HG03045 (cell line): ENCODE measurements at regions not wholly inside any gene's neighbourhood (a gene's known extent, or its start where the extent isn't known, plus 50 kb on each side); places are given as distances from the start of the nearest gene placed in this dataset.

Experiments
- ATAC-seq: cut with Tn5 transposase; IDR thresholded peaks from one replicate; pipeline ENCODE4 v1.9.1; 2021; ENCODE audit warnings: mild to moderate bottlenecking, moderate library complexity; ENCODE audit not compliant: unreplicated experiment

DNA sequence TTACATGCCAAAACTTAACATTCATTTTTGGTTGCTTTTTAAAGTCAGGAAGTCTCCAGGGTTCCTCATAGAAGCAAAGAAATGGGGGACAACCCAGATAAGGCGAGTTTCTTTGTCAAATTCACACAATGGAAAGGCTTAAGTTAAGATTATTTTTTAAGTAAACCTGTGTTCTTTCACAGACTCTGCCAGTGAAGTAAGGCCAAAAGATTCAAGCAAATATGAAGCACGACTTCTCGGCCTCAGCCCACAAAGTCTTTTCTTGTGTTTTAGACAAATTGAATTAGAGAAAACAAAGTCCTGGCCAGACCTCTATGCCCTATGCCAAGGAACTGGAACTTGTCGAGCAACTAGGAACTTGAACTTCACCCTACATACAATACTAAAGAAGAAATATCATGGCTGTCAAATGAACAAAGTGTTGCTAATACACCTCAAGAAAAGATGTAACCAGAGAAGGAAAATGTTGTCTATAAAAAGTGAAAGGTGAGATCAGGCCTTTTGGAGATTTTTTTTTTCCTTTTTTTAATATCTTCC, 540.0 kb upstream of the JARID2 start:
- ATAC-seq = no peak

DNA sequence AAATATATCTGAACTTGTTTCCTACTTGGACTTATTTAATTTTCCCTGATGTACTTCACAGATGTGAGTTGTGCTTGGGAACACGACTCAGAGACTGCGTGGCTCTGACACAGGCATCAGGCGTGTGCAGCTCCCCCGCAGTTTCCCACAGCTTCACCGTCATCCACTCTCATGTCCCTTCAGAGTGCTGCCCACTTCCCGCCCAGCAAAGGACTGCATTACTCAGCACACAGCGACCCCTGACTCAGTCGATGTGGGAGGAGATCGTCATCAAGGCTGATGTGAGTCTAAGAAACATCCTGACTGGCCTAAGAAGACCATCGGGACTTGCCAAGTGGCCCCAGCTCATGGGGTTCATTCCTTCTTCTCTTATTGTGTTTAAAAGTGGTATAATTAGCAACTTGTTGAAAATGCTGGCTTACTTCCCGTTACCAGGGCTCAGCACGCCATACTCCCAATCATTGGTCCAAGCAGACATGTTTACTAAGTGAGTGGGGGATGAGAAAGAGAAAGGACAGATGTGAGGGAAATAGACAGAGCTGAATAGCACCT, 539.4 kb upstream of the JARID2 start:
- ATAC-seq = no peak

DNA sequence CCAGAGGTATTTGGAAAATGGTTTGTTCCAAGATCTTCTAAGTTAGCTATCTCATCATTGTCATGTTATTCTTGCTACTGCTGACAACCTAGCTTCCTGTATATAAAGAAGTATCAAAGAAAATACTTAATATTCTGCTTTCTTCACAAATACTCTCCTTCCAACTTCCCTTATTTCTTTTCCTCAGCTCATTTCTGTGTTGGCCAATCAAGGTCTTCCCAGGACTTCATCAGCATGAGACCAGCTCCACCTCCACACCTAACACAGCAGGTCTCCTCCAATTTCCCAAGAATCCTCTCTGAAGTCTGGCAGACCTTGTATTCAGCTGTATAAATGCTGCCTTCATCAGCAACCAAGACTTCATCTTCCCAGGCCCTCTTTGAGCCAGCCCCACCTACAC, 538.6 kb upstream of the JARID2 start:
- no peak for ATAC-seq

DNA sequence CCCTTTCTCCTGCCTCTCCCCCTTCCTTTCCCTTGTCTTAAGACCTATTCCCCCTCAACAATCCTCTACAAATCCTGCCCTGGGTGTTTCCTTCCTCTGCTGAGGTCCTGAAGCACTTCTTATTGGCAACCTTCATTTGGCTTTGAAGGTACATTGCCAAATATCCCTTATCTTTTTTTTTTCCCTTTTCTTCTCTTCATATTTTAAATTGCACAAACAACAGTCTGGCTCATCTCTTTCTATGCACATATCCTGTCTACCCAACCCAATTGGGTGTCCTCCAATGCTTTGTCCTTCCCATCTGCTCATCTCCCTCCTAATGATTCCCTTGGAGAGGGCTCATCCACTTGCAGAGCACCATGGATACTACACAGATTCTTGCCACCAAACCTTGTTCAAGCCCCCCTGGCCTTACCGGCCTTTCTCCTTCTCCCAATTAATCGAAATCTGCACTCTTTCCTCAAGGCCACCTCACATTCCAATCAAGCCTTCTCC, 537.9 kb upstream of the JARID2 start:
- no peak for ATAC-seq

DNA sequence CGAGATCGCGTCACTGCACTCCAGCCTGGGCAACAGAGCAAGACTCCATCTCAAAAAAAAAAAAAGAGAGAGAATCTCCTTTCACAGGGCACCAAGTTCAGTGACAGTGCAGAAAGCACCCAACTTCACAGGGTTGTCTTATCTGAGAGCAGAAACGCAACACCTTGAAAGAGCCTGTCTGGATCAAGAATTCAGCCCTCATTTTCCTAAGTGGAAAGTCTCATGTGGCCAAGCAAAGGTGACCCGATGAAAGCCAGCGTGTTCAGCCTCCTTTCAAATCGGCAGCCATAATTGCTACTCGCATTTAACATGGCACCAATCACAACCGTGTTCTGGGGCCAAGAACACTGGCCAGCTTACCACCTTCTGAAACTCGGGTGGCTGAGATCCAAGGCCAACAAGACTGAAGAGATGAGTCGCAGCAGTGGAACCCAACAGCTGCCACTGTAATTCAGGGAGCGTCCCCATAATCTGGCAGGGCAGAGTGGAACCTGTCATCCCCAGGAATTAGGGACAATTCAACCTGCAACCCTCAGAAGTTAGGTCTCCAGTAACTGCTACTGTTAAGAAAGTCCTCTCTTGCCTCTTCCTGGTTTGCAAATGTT, 536.7 kb upstream of the JARID2 start:
- no peak for ATAC-seq

DNA sequence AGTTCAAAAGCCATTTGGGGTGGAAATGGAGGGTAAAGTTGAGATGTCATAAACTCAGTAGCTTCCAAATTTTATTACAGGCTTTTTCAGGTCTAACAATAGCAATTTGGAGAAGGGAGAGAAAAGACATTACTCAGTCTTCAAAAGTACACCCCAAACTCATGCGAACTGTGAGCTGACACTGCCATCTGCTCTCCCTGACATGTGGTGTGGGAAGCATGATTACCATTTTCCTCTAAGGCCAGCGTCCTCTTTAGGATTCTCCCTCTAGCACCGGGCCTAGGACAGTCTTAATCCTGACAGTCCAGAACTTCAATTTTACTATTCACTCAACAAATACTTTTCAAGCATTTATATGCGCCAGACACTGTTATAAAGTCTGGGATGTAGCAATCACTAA, 536.0 kb upstream of the JARID2 start:
- ATAC-seq = no peak

DNA sequence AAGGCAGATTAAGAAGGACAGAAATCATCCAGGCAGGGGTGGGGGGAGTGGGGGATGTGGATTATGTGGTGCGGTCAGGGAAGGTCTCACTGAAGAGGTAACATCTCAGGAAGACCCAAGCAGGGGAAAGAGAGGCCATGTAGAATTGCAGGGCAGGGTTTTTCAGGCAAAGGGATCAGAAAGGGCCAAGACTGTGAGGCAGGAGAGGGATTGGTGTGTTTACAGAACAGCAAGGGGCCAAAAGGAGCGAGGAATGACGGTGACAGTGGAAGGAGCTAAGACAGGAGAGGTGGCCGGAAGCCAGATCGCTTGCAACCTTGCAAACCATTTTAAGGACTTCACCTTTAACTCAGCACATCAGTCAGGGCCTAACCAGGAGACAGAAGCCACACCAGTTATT, 535.4 kb upstream of the JARID2 start:
- no peak for ATAC-seq

DNA sequence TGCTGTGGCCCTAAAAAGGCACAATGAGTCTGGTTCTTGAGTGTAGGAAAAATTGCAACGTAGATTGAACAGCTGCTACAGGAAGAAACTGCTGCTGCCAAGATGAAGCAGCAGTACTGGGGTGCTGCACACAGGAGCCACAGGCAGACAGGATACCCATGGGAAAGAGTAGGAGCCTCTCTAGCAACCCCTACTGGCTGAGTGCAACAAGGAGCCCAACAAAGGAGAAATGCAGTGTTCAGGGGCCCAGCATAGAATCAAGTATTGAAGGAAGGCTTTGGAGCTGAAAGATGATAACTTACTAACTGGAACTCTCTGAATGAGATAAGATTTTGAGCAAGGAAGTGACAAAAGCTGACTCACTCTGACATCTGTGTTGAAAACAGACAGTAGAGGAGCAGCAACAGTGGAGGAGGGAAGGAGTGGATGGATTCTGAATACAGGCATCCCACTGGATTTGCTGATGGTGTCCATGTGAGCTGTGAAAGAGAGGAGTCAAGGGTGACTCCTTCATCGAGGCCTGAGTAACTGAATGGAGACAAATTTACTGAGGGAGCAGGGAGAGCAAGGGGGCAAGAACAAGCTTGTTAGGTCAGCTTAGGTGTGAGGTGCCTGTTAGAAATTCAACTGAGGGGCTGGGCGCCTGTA, 534.7 kb upstream of the JARID2 start:
- ATAC-seq = no peak

DNA sequence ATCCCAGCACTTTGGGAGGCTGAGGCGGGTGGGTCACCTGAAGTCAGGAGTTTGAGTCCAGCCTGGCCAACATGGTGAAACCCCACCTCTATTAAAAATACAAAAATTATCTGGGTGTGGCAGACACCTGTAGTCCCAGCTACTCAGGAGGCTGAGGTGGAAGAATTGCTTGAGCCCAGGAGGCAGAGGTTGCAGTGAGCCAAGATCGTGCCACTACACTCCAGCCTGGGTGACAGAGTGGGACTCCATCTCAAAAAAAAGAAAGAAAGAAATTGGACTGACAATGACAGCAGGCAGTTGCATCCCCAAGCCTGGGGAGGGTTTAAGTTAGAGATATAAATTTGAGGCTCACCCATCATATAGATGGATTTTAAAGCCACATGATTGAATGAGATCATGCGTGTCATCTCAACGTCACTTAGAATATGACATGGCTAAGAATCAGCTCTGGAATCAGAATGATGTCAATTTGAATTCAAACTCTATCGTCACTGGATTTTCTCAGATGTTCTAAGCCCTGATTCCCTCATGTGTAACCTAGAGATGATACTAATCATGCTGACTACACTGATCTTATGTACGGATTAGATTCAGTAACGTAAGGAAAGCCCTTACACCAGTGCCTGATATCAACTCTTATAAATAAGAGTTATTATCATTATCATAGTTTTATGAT, 534.0 kb upstream of the JARID2 start:
- no peak for ATAC-seq

DNA sequence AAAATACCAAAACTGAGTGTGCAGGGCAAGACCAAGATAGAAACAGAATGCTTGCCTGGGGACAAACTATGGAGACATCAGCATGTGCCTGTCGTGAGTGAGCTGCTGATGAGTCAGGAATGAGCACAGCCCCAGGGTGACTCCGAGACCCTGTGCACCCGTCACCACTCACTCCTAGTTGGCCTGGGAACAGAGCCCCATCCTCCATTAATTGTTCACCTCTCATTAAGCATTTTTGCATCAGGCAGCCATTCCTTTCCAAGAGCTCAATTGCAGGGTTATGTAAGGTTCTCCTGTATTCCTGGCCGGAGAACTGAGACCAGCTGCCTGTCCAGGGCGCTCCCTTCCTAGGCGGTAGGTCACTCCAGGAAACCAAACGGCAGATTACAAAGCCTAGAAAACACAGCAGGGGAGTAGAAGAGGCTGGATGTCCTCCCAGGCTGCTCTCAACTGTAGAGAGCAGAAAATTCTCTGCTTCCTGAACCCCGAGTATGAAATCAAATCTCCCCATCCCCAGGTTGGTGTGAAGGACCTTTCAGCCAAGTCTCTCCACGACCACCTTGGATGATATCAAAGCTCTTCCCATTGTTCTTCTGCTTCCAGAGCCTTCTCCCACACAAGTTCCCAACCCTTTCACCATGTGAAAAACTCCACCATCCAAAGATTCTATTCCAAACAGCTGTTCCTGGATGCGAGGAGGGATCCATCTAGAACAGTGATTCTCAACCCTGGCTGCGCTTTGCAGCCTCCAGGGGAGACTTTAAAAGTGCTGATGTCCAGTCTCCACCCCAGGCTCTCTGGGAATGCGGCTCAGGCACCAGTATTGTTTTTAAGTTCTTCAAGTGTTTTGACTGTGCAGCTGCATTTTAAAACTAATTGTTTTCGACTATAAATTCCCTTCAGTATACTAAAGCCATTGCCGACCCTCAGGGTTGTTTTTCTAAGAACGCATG, 532.6 kb upstream of the JARID2 start:
- no peak for ATAC-seq

DNA sequence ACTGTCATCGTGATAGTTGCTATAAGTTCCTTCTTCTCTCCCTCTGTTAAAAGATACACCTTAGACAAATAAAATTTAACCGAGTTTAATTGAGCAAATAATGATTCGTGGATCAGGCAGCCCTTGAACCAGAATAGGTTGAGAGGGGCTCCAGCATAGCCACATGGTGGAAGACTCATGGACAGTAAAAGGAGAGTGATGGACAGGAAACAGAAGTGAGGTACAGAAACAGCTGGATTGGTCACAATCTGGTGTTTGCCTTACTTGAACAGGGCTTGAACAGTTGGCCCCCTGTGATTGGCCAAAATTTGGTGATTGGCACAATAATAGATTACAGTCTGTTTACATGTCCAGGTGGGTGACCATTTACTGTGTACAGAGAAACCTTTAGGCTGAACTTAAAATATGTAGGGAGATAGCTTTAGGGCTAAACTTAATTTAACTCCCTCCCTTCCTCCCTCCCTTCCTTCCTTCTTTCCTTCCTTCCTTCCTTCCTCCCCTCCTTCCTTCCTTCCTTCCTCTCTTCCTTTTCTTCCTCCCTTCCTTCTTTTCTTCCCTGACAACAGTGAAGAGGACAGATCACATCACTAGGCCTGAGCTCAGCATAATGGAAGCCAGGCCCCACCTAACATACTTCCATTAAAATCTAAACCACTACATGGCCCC, 531.8 kb upstream of the JARID2 start:
- no peak for ATAC-seq

DNA sequence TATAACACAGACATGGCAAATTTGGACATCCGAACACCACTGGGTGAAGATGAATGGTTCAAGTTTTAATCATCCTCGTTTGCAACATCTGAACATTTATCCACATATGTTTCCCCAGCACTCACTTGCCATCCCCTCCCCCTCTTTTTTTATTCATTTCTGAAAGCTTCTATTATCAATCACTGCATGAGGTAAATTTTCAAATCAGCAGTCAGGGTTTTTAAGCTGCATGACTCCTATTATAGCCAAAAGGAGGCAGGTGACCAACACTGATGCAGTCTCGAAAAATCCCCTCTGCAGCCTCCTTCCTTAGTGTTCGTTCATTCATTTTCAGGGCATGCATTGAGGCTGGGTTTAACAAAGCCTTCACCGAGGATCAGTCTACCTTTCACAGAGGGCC, 530.8 kb upstream of the JARID2 start:
- ATAC-seq = no peak

DNA sequence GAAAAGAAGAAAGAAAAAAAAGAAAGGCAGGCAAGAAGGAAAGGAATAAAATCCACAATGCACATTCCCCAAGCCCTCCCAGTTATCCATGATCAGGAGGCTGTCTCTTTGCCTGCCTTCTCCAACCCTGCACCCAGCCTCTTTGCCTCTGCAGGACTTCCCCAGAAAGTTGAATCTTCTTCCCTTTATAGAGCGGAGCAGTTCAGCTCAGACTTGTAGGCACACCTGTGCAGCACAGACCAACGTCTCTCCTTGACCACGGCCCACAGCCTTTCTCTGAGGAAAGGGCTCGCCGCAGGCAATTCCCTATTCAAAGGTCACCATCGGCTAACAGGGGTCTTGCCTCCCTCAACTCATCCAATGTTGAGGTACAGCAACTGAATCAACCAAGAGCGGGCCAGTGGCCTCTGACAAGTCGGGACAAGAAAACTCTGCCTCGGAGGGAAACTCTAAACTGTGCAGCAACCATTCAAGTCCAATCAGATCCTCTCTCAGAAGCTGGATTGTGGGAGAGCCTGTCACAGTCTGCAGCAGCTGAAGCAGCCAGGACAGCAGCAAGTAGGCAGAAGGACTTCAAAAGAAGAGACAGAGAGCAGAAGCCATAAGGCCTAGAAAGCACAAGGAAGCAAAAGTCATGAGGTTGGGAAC, 529.2 kb upstream of the JARID2 start:
- ATAC-seq = no peak

DNA sequence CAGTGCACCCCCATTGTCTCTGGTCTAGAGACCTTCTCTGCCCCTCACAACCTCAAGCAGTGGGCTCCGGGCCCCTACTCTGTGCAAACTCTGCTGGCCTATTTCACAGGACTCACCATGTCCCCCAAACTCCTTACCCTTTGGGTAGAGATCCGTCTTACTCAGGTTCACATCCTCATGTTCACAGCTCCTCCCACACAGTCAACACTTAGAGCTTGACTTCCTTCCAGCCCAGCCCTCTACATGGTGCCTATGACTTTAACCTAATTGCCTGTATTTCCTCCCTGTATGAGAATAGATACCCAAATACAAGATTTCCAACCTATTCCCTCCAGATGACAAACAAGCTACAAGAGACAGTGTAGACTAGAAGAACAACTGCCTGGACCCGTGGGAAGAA, 528.6 kb upstream of the JARID2 start:
- ATAC-seq = no peak

DNA sequence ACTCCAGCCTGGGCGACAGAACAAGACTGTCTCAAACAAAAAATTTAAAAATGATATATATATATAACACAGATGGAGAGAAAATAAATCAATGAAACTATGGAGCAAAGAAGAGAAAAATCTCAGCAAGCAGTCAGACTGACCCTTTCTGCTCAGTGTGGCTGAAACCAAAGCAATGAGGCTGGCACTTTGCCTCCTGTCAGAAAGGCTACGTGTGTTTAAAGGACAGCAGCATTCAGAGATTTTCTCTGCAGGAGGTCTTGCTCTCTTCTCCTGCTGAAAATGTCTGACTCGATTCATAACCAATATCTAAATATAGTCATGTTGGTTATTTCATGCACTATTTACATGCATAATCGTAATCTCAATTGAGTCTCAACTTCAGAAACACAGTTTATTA, 527.0 kb upstream of the JARID2 start:
- no peak for ATAC-seq

DNA sequence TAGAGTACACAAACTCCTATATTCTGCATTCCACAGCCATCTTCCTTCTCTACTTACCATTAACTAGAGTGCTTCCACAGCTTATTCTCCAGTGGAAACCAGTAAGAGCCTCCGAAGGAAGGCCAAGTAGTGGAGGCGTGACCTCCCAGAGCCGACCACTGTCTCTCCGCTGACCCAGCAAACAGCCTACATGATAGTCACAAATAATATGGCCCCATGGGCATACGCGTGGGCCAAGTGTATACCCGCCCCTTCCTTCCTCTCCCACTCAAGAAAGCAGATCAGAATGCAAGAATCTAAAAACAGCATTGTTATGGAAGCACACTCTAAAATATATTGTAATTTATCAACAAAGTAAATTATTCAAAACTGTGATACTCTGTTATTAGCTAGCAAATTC, 526.6 kb upstream of the JARID2 start:
- ATAC-seq = no peak

DNA sequence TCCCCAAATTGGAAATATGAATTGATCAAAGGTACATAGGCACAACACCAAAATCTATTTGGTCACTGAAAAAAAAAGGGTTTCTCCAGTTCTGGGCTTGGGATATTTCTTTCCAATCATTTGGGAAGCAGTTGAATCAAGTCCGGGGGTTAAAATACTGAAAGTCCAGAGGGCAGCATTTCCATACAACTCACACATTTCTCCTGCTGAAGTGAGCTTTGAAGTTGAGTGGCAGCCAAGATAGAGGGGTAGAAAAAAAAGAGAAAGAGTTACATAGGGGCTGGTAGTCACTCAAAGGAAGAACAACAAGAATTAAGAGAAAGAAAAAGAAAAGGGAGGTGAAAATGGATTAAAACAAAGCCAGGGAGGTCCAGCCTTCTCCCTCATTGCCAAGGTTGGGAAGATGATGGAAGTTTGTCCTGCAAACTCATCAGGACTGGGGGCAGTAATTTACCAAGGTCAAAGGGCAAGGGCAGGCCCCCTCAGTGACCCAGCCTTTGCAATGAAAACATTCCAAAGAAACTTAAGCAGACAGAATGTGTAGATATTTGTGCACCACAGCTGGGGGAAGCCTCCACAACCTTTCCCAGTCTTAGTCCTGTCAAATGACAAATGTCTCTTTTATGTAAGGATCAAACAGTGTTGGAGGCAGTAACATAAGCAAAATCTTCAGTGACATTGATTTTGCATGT, 525.3 kb upstream of the JARID2 start:
- ATAC-seq = no peak

DNA sequence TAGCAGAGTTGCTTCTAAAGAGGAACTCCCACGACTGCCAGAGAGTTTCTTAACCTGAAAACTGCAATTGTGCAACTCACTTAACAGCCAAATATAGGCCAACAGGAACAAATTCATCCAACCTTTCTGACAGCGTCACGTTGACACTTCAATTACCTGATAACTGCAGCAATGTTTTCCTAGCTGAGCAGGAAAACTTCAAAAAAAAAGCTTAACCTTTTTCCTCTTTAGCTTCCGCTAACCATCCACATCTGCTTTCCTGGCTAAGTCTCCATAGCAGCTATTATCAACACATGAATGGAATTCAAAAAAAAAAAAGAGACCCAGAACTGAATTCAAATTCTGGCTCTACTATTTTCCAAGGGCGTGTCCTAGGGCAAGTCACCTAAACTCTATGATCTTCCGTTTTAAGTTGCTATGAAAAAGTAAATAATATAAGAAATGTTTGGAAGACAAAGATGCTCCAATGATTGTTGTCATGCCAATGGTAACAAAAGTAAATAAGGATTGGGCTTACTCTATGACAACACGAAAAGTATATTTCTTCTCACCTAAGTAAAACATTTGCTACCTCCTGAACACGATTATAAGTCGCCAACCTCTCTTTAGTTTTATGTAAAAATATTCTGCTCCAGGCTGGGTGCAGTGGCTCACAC, 524.6 kb upstream of the JARID2 start:
- ATAC-seq = no peak
